Esophagus muscularis mucosa (tissue), 3 donors: ENCODE measurements at regions not wholly inside any gene's neighbourhood (a gene's known extent, or its start where the extent isn't known, plus 50 kb on each side); places are given as distances from the start of the nearest gene placed in this dataset.

Experiments
- POLR2A ChIP-seq: fragments of 450-650 bp; IDR thresholded peaks from one replicate; pipeline ENCODE4 v1.6.1; 2017; ENCODE audit warnings: antibody characterized with exemption, moderate library complexity, mild to moderate bottlenecking, low read depth
- POLR2AphosphoS5 ChIP-seq, 2 donors: sonication (generic); formaldehyde crosslinking; IDR thresholded peaks; one replicate each; pipeline ENCODE4 v1.6.1; 2017; ENCODE audit warnings: antibody characterized with exemption in 2 of 2
- TF ChIP-seq, protein P1 (sequence below), 3 experiments: fragments of 200-600 bp in 2 of 3; fragments of 450-650 bp in 1 of 3; sonication (generic) in 2 of 3; IDR thresholded peaks; one replicate each; pipeline ENCODE4 v1.5.1; 2017 to 2019; ENCODE audit warnings: antibody characterized with exemption in 3 of 3, mild to moderate bottlenecking in 2 of 3, moderate library complexity in 1 of 3

DNA sequence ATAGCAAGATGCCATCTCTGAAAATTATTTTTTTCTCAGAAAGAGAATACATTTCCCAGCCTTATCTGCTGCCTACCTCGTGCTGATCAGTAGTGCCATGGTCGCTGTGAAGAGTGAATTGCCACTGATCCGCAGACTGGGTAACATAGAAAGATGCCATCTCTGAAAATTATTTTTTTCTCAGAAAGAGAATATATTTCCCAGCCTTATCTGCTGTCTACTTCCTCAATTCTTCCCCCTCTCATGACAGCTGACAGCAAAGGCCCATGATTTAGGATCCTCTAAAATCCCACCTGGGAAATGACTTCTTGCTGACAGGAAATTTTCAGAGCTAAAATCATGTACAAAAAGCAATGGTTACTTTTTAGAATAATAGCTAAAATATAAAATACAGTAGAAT lies 92.5 kb upstream of the AHR start:
- TF ChIP-seq POLR2A (no peak), POLR2AphosphoS5 (IDR thresholded peaks at IDR 0.05) (no peak)
- TF ChIP-seq, protein P1, sequence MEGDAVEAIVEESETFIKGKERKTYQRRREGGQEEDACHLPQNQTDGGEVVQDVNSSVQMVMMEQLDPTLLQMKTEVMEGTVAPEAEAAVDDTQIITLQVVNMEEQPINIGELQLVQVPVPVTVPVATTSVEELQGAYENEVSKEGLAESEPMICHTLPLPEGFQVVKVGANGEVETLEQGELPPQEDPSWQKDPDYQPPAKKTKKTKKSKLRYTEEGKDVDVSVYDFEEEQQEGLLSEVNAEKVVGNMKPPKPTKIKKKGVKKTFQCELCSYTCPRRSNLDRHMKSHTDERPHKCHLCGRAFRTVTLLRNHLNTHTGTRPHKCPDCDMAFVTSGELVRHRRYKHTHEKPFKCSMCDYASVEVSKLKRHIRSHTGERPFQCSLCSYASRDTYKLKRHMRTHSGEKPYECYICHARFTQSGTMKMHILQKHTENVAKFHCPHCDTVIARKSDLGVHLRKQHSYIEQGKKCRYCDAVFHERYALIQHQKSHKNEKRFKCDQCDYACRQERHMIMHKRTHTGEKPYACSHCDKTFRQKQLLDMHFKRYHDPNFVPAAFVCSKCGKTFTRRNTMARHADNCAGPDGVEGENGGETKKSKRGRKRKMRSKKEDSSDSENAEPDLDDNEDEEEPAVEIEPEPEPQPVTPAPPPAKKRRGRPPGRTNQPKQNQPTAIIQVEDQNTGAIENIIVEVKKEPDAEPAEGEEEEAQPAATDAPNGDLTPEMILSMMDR (IDR thresholded peaks at IDR 0.05): no peak
